OCI-LY7 (cell line): ENCODE measurements at regions not wholly inside any gene's neighbourhood (a gene's known extent, or its start where the extent isn't known, plus 50 kb on each side); places are given as distances from the start of the nearest gene placed in this dataset.

Experiments used
- CTCF ChIP-seq: fragments of 200-600 bp; sonication (generic); conservative IDR thresholded peaks from 2 replicates; pipeline ENCODE4 v1.5.1; 2014; ENCODE audit warnings: mild to moderate bottlenecking, antibody characterized with exemption, low read length, moderate library complexity, mixed read lengths
- EZH2phosphoT487 ChIP-seq: fragments of 200-600 bp; sonication (generic); IDR thresholded peaks from 2 replicates; pipeline ENCODE4 v1.6.1; 2018; ENCODE audit warnings: low read depth, borderline replicate concordance, mild to moderate bottlenecking, mixed run types, antibody characterized with exemption, low read length, moderate library complexity, mixed read lengths

- TF ChIP-seq CTCF, result no peak
- TF ChIP-seq EZH2phosphoT487, result no peak
Observed at GRCh38 chr3:102676424-102676823, 241.6 kb downstream of the ZPLD1 start.
